HG02678 (cell line): ENCODE measurements at regions not wholly inside any gene's neighbourhood (a gene's known extent, or its start where the extent isn't known, plus 50 kb on each side); places are given as distances from the start of the nearest gene placed in this dataset.
"Not testable (repeated sequence)": the region's sequence is repeated elsewhere in the genome, so short reads cannot be mapped to it uniquely, and the experiment has no call there.

Experiments used
- ATAC-seq: cut with Tn5 transposase; IDR thresholded peaks from one replicate; pipeline ENCODE4 v1.9.1; 2021; ENCODE audit warnings: mild to moderate bottlenecking, moderate library complexity; ENCODE audit not compliant: unreplicated experiment

DNA sequence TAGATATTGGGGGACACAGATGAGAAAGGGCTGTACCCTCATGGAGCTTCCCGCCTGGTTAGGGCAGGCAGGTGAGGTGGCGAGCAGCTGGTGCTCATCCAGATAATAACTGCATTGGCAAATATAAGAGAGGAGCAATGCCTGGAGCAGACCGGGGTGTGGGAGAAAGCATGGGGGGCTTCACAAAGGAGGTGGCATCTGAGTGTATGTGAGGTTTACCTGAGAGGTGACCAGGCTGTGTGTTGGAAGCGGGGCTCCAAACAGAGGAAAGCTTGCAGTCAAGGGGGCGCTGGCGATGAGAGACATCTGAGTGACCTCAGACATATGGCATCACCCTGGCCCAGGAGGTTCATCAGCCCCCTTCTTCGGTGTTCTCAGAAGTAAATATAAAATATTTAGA is 72.1 kb upstream of the PMEPA1 start:
- no peak for ATAC-seq

DNA sequence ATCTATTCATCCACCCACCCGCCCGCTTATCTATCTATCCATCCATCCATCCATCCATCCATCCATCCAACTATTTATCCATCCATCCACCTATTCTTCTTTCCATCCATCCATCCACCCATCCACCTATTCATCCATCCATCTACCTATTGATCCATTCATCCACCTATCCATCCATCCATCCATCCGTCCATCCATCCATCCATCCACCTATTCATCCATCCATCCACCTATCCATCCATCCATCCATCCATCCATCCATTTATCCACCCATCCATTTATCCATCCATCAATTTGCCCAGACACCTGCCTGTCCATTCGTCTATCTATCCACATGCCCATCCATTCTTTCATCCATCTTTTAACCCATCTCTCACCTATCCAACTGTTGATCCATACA is 71.1 kb upstream of the PMEPA1 start:
- ATAC-seq, result no peak

DNA sequence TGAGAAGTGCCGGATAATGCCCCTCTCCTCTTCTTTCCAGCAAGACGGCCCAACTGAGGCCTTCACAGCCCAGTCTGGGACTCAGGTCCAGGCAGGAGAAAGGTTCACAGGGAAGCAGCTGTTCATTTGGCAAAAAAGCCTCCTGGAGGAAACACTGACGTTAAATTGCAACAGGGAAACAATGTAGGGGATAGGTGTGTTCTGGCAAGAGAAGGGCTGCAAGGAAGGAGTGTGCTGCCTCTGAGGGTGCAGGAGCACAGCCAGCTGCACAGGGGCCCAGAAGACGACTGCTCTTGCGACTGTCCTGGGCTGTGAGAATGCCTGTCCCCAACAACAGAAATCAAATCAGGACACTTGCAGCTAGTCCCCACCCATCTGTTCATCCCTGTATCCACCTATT is 70.6 kb upstream of the PMEPA1 start:
- ATAC-seq, result no peak

DNA sequence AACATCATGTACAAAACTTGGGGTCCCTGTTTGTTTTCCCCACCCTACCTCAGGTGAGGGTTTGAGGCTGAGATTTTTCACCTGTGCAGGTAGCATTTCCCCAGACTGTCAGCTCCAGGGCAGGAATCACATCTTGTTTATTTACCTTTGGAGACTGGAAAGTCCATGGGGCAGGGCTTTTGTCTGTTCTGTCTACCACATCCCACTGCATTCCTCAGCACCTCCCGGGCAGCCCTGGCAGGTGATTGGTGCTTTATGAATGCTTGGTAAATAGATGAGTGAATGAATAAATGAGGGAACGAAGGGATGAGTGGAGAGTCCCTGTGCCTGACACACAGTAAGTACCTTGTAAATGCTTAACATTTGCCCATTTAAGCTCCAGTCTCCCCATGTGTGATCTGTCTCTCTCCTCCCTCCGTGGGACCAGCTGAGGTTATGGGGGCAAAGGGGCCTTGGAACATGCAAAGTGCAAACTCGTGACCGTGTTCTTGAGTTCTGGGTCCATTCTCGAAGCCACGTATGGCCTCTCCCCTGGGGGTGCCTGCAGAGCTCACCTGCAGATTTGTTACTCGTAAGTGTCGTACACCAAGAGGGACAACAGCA is 69.7 kb upstream of the PMEPA1 start:
- no peak for ATAC-seq

DNA sequence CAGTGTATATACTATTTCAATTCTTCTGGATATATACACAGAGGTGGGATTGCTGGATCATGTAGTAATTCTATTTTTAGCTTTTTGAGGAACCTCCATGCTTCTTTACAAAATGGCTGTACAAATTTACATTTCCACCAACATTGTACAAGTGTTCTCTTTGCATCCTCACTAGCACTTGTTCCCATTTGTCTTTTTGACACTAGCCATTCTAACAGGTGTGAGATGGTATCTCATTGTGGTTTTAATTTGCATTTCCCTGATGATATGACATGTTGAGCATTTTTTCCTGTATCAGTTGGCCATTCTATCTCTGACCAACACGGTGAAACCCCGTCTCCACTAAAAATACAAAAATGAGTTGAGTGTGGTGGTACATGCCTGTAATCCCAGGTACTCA is 68.1 kb upstream of the PMEPA1 start:
- no peak for ATAC-seq

DNA sequence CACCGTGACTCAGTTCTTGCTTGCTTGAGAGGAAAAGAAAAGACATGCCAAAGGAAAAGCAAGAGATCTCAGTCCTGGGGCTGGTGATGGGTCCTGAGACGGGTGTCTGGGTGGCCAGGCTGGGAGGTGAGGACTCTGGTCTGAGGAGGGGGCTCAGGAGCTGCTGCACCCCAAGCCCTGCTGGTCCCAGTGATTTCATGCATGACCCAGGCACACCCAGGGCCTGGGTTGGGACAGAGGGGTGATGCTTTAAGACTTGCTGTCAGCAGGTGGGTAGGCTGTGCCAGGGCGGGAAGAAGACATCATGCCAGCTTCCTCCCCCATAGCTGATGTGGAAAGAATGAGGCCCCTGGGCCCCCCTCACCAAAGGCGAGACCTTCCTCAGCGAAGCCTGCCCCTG is 65.1 kb upstream of the PMEPA1 start:
- no peak for ATAC-seq

DNA sequence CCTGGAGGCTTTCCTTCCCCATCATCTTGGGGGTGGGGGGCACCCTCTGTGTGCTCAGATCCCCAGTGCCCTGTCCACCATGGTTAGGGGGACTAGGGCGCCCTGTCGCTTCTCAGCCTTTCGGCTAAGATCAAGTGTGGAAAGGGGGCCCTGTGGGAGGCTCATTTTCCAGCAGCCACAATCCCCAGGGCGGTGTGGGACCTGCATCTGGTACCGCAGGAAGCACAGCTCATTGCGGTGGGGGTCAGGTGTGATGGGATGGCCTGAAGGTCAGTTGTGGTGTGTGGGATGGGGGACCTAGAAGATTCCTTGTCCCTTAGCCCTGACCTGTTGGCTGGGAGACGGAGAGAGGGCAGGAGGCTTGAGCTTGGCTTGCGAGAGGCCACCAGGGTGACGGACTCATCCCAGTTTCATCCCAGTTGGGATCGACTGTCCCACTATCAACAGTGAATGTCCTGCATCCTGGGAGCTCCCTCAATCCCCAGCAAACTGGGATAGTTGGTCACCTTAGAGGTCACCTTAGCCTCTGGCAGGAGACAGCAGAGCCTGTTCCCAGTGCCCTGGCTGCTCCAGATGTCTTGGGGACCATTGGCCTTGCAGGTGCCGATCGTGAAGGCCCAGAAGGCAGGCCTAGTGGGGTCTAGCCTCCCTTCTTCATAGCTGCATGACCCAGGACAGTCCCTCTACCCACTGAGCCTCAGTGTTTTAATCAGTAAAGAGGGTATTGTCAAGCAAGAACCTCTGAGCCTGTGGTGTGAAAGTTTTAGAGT is 64.5 kb upstream of the PMEPA1 start:
- ATAC-seq, result no peak

DNA sequence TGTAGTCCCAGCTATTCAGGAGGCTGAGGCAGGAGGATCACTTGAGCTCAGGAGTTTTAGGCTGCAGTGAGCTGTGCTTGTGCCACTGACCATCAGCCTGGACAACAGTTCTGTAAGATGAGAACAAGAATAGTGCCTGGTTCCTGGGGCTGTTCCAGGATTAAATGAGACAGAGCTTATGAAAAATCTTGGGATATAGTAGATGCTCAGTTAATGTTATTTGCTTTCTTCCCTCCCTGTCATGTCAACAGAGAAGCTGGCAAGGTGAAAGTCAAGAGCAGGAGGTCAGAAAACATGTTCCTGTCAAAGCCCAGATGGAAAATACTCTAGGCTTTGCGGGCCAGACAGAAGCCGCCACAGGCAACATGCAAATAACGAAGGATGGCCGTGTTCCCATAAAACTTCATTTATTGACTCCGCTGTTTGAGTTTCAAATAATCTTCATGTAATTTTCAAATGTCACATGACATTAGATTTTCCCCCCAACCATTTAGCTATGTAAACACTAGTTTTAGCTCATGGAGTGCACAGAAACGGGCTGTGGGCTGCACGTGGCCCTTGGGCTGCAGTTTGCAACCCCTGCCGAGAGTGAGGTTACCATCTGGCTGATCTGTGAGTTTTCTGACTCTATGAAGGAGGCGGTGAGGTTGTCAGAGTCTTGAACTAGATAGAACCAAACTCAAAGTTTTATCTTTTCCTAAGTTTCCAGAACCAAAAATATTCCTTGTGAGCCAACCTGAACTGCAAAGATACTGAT is 63.4 kb upstream of the PMEPA1 start:
- ATAC-seq, result no peak

DNA sequence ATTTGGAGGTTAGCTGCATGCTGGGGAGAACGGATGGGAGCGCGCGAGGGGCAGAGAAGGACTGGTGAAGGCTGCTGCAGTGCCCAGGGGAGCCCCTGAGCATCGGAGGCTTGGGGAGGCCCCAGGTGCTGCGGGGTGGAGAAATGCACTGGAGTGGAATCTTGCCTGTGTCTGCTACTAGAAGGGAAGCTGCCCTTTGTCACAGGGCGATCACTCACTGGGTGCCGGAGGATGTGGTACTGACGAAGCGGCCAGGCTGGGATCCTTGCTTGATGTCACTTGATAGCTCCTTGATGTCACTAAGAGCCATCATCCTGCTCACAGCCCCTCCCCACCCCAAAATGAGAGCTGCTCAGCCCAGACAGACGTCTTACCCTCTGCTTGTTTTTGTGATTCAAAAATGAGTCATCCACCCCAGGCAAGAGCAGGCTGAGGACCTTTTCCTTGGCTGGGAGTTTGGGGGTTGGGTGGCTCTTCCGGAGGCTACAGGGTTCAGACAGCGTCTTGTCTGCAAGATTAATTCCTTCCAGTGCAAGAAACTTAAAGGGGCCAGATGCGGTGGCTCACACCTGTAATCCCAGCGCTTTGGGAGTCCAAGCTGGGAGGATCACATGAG is 62.6 kb upstream of the PMEPA1 start:
- ATAC-seq, result no peak

DNA sequence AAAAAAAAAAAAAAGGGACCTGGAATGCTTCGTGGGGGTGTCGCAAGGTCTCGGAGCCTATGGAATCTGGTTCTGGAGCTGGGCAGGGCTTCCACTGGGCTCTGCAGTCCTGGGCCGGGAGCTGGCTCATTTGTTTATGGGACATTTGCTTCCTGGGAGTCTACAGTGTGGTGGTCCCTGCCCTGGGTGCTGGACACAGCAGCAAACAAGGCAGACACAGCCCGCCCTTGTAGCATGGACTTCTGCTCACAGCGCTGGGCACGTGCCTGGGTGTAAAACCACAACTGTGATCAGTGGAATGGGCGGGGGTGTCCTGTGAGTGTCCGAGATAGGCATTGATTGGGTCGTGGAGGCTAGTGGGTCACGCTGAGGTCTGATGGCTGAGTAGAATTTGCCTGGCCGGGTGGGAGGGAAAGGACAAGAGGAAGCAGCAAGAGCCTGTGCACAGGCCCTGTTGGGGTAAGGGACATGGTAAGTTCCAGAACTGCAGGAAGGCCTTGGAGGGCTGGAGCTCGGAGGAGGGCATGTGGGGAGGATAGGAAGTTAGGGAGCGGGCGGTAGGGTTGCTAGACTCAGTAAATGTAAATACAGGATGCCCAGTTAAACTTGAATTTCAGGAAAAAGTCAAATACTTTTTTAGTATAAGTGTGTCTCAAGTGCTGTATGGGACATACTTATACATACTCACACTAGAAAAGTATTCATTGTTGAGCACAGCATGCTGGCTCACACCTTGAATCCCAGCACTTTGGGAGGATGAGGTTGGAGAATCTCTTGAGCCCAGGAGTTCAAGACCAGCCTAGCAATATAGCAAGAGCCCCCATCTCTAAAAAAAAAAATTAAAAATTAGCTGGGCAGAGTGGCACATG is 61.3 kb upstream of the PMEPA1 start:
- ATAC-seq, result no peak

DNA sequence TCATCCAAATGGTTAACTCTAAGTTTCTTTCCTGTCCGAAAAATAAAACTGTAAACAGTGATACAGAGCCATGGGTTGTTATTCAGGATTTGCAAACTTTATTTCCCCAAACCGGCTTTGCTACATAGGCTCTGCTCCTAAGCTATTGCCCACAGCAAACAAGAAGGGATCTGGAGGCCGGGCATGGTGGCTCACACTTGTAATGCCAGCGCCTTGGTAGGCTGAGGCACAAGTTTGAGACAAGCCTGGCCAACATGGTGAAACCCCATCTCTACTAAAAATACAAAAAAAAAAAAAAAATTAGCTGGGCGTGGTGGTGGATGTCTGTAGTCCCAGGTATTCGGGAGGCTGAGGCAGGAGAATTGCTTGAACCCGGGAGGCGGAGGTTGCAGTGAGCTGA is 60.6 kb upstream of the PMEPA1 start:
- not testable (repeated sequence) for ATAC-seq

DNA sequence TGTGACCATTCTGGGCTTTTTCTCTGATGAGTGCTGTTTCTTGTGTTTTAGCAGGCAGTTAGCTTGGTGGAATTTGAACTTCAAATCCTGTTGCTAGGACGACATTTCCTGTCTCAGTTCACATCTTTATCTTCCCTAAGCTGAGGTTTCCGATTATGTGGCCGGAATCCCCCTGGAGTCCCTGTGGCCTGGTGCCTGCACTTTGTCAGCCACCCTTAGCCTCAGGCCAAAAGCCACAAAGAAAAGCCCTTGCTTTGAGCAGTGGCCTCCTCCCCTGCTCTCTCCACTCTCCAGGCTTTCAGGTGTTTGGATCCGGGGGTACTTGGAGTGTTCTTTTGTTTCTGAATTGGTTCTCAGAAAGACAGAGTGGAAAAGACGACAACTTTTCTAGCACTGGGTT is 59.9 kb upstream of the PMEPA1 start:
- no peak for ATAC-seq

DNA sequence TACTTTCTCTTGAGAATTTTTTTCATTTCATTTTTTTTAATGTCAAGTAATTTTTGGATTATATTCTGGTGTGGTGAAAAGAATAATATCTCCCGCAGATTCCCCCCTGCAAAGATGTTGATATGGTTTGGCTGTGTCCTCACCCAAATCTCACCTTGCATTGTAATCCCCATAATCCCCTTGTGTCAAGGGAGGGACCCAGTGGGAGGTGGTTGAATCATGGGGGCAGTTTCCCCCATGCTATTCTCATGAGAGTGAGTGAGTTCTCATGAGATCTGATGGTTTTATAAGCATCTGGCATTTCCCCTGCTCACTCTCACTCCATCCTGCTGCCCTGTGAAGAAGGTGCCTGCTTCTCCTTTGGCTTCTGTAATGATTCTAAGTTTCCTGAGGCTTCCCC is 58.7 kb upstream of the PMEPA1 start:
- no peak for ATAC-seq

DNA sequence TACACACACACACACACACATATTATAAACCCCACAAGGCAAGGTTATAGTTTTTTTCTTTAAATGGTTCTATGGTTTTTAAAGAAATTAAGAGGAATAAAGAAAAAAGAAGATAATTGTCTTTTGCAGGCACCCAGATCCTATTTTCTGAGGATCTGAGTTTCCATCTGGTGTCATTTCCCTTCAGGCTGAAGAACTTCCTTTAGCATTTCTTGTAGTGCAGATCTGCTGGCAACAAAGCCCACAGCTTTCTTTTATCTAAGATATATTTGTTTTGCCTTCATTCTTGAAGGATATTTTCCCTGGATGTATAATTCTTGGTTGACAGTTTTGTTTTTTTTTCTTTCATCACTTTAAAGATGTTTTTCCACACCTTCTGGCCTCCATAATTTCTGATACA is 57.6 kb upstream of the PMEPA1 start:
- ATAC-seq, result no peak

DNA sequence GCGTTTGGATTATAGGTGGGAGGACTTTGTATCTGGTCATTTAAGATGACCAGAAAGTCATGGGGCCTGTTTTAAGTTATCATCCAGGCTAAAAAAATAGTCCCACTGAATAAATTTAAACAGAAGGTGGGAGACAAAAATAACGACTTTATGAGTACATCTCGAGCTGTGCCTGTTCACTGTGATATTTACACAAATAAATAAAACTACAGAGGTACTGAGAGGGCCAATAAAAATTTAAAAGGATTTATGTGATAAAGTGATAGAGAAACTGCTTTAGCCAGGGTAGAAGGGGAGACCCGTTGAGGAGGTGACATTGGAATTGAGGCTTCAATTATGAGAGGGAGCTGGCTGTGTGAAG is 53.4 kb upstream of the PMEPA1 start:
- no peak for ATAC-seq

DNA sequence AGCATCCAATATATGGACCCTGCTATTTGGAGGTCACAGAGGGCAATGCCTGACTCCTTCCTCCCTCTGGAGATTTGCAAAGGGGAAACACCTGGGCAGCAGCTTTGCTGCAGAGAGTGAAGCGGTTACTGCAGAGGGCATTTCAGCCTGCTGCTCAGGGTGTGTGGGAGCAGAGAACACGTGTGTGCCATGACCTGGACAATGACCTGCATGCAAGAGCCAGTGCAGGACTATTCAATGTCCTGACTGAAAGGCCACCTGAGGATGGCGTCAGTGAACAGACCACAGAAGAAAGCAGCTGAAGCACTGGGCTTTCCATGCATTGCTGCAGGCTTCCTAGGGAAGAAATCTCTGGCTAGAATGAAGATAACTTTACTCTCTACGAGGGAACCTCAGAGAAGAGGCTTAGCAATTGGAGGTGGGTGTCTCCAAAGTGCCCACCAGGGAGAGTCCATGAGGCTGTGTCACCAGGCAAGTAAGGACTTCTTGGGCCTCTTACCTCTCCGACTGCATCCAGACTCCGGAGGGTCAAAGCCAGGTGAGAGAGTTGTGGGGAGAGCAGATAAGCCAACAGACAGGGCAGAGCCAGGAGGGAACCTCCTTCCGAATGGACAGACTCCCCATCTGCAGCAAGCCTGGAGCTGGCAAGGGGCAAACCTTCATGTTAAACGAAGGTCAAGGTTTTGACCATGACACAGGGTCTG is 52.9 kb upstream of the PMEPA1 start:
- no peak for ATAC-seq

DNA sequence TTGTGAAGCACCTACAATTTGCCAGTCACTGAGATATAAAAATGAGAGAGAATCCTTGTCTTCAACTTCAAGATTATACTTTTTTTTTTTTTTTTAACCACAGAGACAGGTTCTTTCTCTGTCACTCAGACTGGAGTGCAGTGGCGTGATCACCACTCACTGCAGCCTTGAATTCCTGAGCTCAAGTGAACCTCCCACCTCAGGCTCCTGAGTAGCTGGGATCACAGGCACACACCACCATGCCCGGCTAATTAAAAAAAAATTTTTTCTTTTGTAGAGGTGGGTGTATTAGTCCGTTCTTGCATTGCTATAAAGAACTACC is 51.6 kb upstream of the PMEPA1 start:
- ATAC-seq, result no peak

DNA sequence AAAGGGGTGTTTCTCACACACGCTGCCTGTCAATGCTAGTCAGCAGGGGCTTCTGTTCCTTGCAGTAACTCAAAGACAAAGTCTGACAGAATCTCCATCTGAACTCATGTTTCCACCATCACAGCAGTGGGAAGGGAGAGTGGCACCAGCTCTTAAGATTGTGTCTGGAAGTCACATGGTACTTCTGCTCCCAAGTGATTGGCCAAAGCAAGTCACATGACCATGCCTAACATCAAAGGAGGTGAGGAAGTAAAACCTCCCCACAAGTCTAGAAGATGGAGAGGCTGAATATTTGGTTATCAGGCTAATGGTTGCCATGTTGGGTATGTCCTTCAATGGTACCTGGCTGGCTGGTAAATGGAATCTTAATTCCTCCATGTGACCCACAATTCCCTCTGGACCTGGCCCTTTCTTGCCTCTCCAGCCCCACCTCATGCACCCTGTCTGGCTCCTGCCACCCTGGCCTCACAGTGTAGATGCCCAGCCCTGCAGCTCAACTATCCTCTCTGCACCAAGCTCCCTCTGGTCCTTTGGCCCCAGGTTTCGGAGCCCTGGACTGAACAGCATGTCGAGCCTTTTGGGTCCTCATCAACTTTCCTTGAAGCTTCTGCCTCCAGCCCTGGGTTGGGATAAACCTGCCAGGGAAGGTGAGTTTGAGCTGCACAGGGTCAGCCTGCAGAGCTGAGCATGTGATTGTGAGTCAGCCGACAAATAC is 51.0 kb upstream of the PMEPA1 start:
- no peak for ATAC-seq

DNA sequence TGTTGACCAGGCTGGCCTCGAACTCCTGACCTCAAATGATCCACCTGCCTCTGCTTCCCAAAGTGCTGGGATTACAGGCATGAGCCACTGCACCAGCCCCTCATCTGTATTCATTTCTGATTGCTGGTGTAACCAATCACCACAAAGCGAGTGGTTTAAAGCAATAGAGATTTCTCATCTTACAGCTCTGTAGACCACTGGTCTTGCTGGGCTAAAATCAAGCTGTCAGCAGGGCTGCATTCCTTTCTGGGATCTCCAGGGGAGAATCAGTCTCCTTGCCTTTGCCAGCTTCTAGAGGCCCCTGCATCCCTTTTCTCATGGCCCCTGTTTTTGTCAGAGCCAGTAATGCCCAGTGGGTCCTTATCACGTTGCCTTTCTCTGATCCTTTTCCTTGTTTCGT is 49.9 kb upstream of the PMEPA1 start:
- ATAC-seq, result no peak
